ENCODE measurements at regions not wholly inside any gene's neighbourhood (a gene's known extent, or its start where the extent isn't known, plus 50 kb on each side); places are given as distances from the start of the nearest gene placed in this dataset.

DNA sequence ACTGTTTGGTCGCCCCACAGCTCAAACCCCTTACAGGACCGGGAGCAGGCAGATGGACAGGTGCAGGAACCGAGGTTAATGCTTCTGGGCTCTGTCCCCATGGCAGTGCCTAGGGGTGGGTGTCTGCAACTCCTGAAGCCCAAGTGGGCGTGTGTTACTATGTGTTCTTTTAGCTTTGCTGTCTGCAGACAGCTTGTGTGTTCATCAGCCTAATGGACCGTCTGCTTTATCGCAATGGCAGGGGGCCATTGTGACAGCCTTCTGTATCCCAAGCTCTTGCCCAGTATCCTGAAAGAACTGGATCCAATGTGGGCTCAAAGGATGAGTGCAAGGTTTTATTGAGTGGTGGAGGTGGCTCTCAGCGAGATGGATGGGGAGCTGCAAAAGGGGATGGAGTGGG is 266.7 kb downstream of the CSNK1G3 start:
- WGBS (ENCODE audit: insufficient coverage) = 90% methylated on average over 5 of the region's 7 CpGs

DNA sequence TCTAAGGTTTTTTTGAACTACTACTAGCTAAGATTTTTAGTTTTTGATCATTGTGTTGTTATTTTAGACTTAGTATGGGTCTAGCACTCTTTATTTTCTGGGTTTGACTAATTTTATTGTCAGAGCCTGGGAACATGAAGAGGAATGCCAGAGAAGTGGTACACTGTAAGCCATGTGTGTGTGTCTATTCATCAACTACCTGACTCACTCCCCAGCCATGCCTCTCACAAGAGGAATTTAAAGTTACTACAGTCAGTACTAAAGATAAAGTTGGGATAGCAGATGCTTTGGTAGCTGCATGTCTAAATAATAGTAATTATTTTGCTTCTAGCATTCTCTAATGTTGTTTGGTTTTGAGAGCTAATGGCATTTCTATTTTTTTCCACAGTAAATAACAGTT is 264.8 kb downstream of the CSNK1G3 start:
- H3K36me3 ChIP-seq (replicated peaks in 1 of 2; ENCODE audit: control insufficient read depth in 1 of 2, insufficient read depth in 2 of 2, low read length in 2 of 2) = no peaks in the 10 kb centered on the region
- H3K9ac ChIP-seq (ENCODE audit: insufficient read depth, low read length, poor library complexity, severe bottlenecking) = no peak overlapping the region
- H3K4me2 ChIP-seq (replicated peaks; ENCODE audit: extremely low read depth, low read length, poor library complexity, severe bottlenecking) = no peak overlapping the region
- TF ChIP-seq, protein P1, sequence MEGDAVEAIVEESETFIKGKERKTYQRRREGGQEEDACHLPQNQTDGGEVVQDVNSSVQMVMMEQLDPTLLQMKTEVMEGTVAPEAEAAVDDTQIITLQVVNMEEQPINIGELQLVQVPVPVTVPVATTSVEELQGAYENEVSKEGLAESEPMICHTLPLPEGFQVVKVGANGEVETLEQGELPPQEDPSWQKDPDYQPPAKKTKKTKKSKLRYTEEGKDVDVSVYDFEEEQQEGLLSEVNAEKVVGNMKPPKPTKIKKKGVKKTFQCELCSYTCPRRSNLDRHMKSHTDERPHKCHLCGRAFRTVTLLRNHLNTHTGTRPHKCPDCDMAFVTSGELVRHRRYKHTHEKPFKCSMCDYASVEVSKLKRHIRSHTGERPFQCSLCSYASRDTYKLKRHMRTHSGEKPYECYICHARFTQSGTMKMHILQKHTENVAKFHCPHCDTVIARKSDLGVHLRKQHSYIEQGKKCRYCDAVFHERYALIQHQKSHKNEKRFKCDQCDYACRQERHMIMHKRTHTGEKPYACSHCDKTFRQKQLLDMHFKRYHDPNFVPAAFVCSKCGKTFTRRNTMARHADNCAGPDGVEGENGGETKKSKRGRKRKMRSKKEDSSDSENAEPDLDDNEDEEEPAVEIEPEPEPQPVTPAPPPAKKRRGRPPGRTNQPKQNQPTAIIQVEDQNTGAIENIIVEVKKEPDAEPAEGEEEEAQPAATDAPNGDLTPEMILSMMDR (IDR thresholded peaks at IDR 0.05) = no peak
- H3K27ac Mint-ChIP-seq = no peak overlapping the region
- no peaks in the 10 kb centered on the region for H4K20me1 ChIP-seq (ENCODE audit: insufficient read depth, low read length)
- H3K4me1 Mint-ChIP-seq = no peaks in the 10 kb centered on the region
- no peaks in the 10 kb centered on the region for H3K36me3 Mint-ChIP-seq
- no peak overlapping the region for H3K4me3 Mint-ChIP-seq
- intact Hi-C loops (cut with micrococcal nuclease) = no loop called here
- no peaks in the 10 kb centered on the region for H3K4me1 ChIP-seq (ENCODE audit: control insufficient read depth in 1 of 2, insufficient read depth in 2 of 2, low read length in 2 of 2)
- no peaks in the 10 kb centered on the region for H3K79me2 ChIP-seq (ENCODE audit: insufficient read depth, low read length)
- no peak overlapping the region for H2AFZ ChIP-seq (ENCODE audit: insufficient read depth, low read depth, low read length, poor library complexity, severe bottlenecking)
- no peak overlapping the region for H3K27ac ChIP-seq (ENCODE audit: low read depth in 1 of 2, low read length in 2 of 2)
- H3K9me3 ChIP-seq (replicated peaks in 1 of 2; ENCODE audit: control insufficient read depth in 1 of 2, insufficient read depth in 1 of 2, low read length in 2 of 2) = peaks cover 5 to 20% of the 10 kb centered on the region in 2 donors
- no peak overlapping the region for H3K4me3 ChIP-seq (replicated peaks in 1 of 3; ENCODE audit: low read depth in 2 of 3, low read length in 3 of 3)
- peaks cover 0 to 12% (median 8%) of the 10 kb centered on the region in 7 donors for H3K9me3 Mint-ChIP-seq
- DNase-seq = no peak
- no peaks in the 10 kb centered on the region for H3K27me3 ChIP-seq (ENCODE audit: control insufficient read depth in 2 of 2, insufficient read depth in 2 of 2, low read length in 2 of 2)
- H3K27me3 Mint-ChIP-seq (ENCODE audit: low read depth in 3 of 3) = no peaks in the 10 kb centered on the region

More for the DNA sequence above, 266.7 kb downstream of the CSNK1G3 start:
- no peaks in the 10 kb centered on the region for H3K36me3 ChIP-seq (replicated peaks in 1 of 2; ENCODE audit: control insufficient read depth in 1 of 2, insufficient read depth in 2 of 2, low read length in 2 of 2)
- no peak overlapping the region for H3K9ac ChIP-seq (ENCODE audit: insufficient read depth, low read length, poor library complexity, severe bottlenecking)
- no peak overlapping the region for H2AFZ ChIP-seq (ENCODE audit: insufficient read depth, low read depth, low read length, poor library complexity, severe bottlenecking)
- no peak overlapping the region for H3K27ac ChIP-seq (ENCODE audit: low read depth in 1 of 2, low read length in 2 of 2)
- no peak for DNase-seq
- no peak overlapping the region for H3K4me3 Mint-ChIP-seq
- H3K79me2 ChIP-seq (ENCODE audit: insufficient read depth, low read length) = no peaks in the 10 kb centered on the region
- H3K27me3 Mint-ChIP-seq (ENCODE audit: low read depth in 3 of 3) = no peaks in the 10 kb centered on the region
- H3K27me3 ChIP-seq (ENCODE audit: control insufficient read depth in 2 of 2, insufficient read depth in 2 of 2, low read length in 2 of 2) = no peaks in the 10 kb centered on the region
- TF ChIP-seq, protein P1 (IDR thresholded peaks at IDR 0.05) = no peak
- peaks cover 0 to 10% of the 10 kb centered on the region in 2 donors for H3K9me3 ChIP-seq (replicated peaks in 1 of 2; ENCODE audit: control insufficient read depth in 1 of 2, insufficient read depth in 1 of 2, low read length in 2 of 2)
- H3K27ac Mint-ChIP-seq = no peak overlapping the region
- H3K4me2 ChIP-seq (replicated peaks; ENCODE audit: extremely low read depth, low read length, poor library complexity, severe bottlenecking) = no peak overlapping the region
- no peaks in the 10 kb centered on the region for H4K20me1 ChIP-seq (ENCODE audit: insufficient read depth, low read length)
- peaks cover 0 to 8% (median 0%) of the 10 kb centered on the region in 7 donors for H3K9me3 Mint-ChIP-seq
- no peak overlapping the region for H3K4me3 ChIP-seq (replicated peaks in 1 of 3; ENCODE audit: low read depth in 2 of 3, low read length in 3 of 3)
- no peaks in the 10 kb centered on the region for H3K4me1 Mint-ChIP-seq
- no peaks in the 10 kb centered on the region for H3K4me1 ChIP-seq (ENCODE audit: control insufficient read depth in 1 of 2, insufficient read depth in 2 of 2, low read length in 2 of 2)
- H3K36me3 Mint-ChIP-seq = no peaks in the 10 kb centered on the region
- intact Hi-C loops (cut with micrococcal nuclease) = no loop called here

Data from CD14-positive monocyte (primary cell).